HepG2 (cell line): ENCODE measurements at regions not wholly inside any gene's neighbourhood (a gene's known extent, or its start where the extent isn't known, plus 50 kb on each side); places are given as distances from the start of the nearest gene placed in this dataset.

Experiments
- ATAC-seq: fragments of 200-7000 bp; cut with Tn5 transposase; 3 replicates; pipeline ENCODE4 v1.9.1; 2020; ENCODE audit warnings: mild to moderate bottlenecking, moderate library complexity
- BruUV-seq: library from RNA; stranded (reverse); fragments of 400-500 nt; replicated peaks from 2 replicates; lab custom pipeline; 2021; lab: Mats Ljungman, UMichigan
- CTCF ChIA-PET: fragments of 300-600 bp; formaldehyde crosslinking; extraction: SDS; loops from one replicate; lab custom pipeline; 2021; ENCODE audit warnings: low total read pairs, inconsistent platforms, low intra/inter-chr PET ratio; lab: Yijun Ruan, JAX
- POLR2A ChIA-PET: fragments of 350-600 bp; sonication (Branson Sonifier 250); formaldehyde crosslinking; loops from one replicate; lab custom pipeline; 2020; ENCODE audit warnings: antibody characterized with exemption, inconsistent platforms; lab: Yijun Ruan, JAX
- DNase-seq: peaks from one replicate; pipeline ENCODE4 v3.0.0-alpha.2; 2015; ENCODE audit warnings: low spot score
- FAIRE-seq: peaks from 3 replicates; lab custom pipeline; 2011; peaks lifted over from hg19 to GRCh38; lab: Jason Lieb, UNC
- H2AFZ ChIP-seq: one replicate; pipeline ENCODE4 v1.6.1; 2011; ENCODE audit warnings: low read length, inconsistent platforms
- H3K27ac ChIP-seq: fragments of 300-600 bp; 3 replicates; pipeline ENCODE4 v1.8.0; 2011; ENCODE audit warnings: mixed run types, mild to moderate bottlenecking, mixed read lengths, low read length, inconsistent platforms; ENCODE audit not compliant: insufficient read depth; ENCODE audit errors: extremely low read length
- H3K27me3 ChIP-seq, 2 experiments: fragments of 200-600 bp in 1 of 2; 2 replicates in 1 of 2; 3 replicates in 1 of 2; pipeline versions ENCODE4 v1.6.0 to v1.8.0; 2011; ENCODE audit warnings: low read length in 2 of 2, mild to moderate bottlenecking in 2 of 2, moderate library complexity in 2 of 2, inconsistent platforms in 1 of 2; ENCODE audit not compliant: insufficient read depth in 2 of 2, control insufficient read depth in 1 of 2
- H3K36me3 ChIP-seq, 2 experiments: fragments of 200-600 bp in 1 of 2; replicated peaks in 1 of 2; 2 replicates in 1 of 2; 3 replicates in 1 of 2; pipeline versions ENCODE4 v1.5.1 to v1.8.0; 2011; ENCODE audit warnings: low read length in 2 of 2, inconsistent platforms in 1 of 2; ENCODE audit not compliant: insufficient read depth in 2 of 2, control insufficient read depth in 1 of 2
- H3K4me1 ChIP-seq: 2 replicates; pipeline ENCODE4 v1.5.1; 2012; ENCODE audit warnings: low read length, inconsistent platforms; ENCODE audit not compliant: insufficient read depth
- H3K4me2 ChIP-seq: 2 replicates; pipeline ENCODE4 v1.6.0; 2011; ENCODE audit warnings: low read depth, low read length, inconsistent platforms
- H3K4me3 ChIP-seq, 3 experiments: fragments of 200-600 bp in 1 of 3; sonication (generic), shearing (Covaris generic) in 1 of 3; replicated peaks in 1 of 3; 2 replicates each; pipeline ENCODE4 v1.5.1; 2011 to 2016; ENCODE audit warnings: low read length in 3 of 3, inconsistent platforms in 2 of 3, low read depth in 2 of 3, mild to moderate bottlenecking in 2 of 3, control low read depth in 1 of 3, mixed read lengths in 1 of 3; ENCODE audit not compliant: insufficient read depth in 1 of 3
- H3K79me2 ChIP-seq: one replicate; pipeline ENCODE4 v1.6.1; 2011; ENCODE audit warnings: low read length, inconsistent platforms; ENCODE audit not compliant: insufficient read depth
- H3K9ac ChIP-seq: 2 replicates; pipeline ENCODE4 v1.6.0; 2011; ENCODE audit warnings: mild to moderate bottlenecking, low read depth, low read length, inconsistent platforms; ENCODE audit not compliant: insufficient read depth
- H3K9me3 ChIP-seq: 2 replicates; pipeline ENCODE4 v1.5.1; 2012; ENCODE audit warnings: mild to moderate bottlenecking, low read length
- H4K20me1 ChIP-seq: 2 replicates; pipeline ENCODE4 v1.6.0; 2011; ENCODE audit warnings: inconsistent platforms, mild to moderate bottlenecking, low read length, moderate library complexity; ENCODE audit not compliant: insufficient read depth
- HOXA5 ChIP-seq: sonication (generic); formaldehyde crosslinking; IDR thresholded peaks from 2 replicates; pipeline ENCODE4 v1.4.0; 2020; ENCODE audit warnings: missing genetic modification reagents
- ISL2 ChIP-seq: sonication (generic); formaldehyde crosslinking; IDR thresholded peaks from 2 replicates; pipeline ENCODE4 v1.5.0; 2020; ENCODE audit warnings: missing genetic modification reagents
- SMAD1 ChIP-seq: sonication (generic); formaldehyde crosslinking; IDR thresholded peaks from 2 replicates; pipeline ENCODE4 v1.4.0; 2020; ENCODE audit warnings: missing genetic modification reagents, low read depth, mild to moderate bottlenecking, borderline replicate concordance
- ZFP82 ChIP-seq: sonication (generic); formaldehyde crosslinking; IDR thresholded peaks from 2 replicates; pipeline ENCODE4 v1.5.1; 2020; ENCODE audit warnings: mild to moderate bottlenecking, missing genetic modification reagents, borderline replicate concordance
- ZNF737 ChIP-seq: sonication (generic); formaldehyde crosslinking; IDR thresholded peaks from 2 replicates; pipeline ENCODE4 v1.5.0; 2020; ENCODE audit warnings: missing genetic modification reagents, mild to moderate bottlenecking, borderline replicate concordance
- WGBS: methylation state at CpG from one replicate; pipeline ENCODE4 v1.1.6; 2017; ENCODE audit warnings: low lambda C conversion rate; 5-methylcytosine and 5-hydroxymethylcytosine counted together
- in situ Hi-C: cut with HindIII; loops from 2 replicates; pipeline ENCODE4 v1.10.0; 2017; ENCODE audit warnings: low pct_unique_long_range_greater_than_20kb; ENCODE audit not compliant: extremely low pct_ligation_motif_present
- intact Hi-C: fragments of 100-400 bp; cut with micrococcal nuclease; formaldehyde crosslinking; loops from one replicate; pipeline ENCODE4 v1.10.0; 2022; ENCODE audit not compliant: unreplicated experiment
- TF ChIP-seq, protein P1 (sequence below): sonication (generic); formaldehyde crosslinking; conservative IDR thresholded peaks from 2 replicates; pipeline ENCODE4 v1.4.0; 2020; ENCODE audit warnings: missing genetic modification reagents
- TF ChIP-seq, protein P2 (sequence below): sonication (generic); formaldehyde crosslinking; IDR thresholded peaks from 2 replicates; pipeline ENCODE4 v1.5.0; 2020; ENCODE audit warnings: mild to moderate bottlenecking, missing genetic modification reagents
- TF ChIP-seq, protein P3 (sequence below): sonication (generic); formaldehyde crosslinking; IDR thresholded peaks from 2 replicates; pipeline ENCODE4 v1.4.0; 2020; ENCODE audit warnings: missing genetic modification reagents
- TF ChIP-seq, protein P4 (sequence below): sonication (generic); formaldehyde crosslinking; IDR thresholded peaks from 2 replicates; pipeline ENCODE4 v1.5.1; 2020; ENCODE audit warnings: missing genetic modification reagents, mild to moderate bottlenecking, borderline replicate concordance
- TF ChIP-seq, protein P5 (sequence below): sonication (generic); formaldehyde crosslinking; IDR thresholded peaks from 2 replicates; pipeline ENCODE4 v1.5.1; 2020; ENCODE audit warnings: missing genetic modification reagents, mild to moderate bottlenecking, borderline replicate concordance

DNA sequence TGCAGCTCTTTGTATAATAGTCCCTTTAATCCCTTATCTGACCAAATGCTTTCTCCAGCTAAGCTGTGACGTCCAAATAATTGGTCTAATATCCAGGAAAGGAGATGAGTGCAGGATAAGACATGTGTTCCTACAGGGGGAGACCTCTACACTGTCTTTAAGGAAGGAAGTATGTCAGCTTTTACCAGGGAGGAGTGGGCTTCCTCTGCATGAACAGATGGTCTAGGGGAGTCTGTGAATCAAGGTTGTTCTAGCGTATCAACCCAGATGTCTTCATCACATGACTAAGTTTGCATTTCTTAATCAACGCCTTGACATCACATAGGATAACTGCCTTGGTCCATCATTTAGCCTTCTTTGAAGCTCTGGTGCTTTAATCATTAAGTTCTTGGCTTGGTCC, 528.2 kb downstream of the MRPL39 start:
- Histone ChIP-seq H3K9me3 (peaks cover 98% of the 10 kb centered on the region), H3K36me3 (no peaks in the 10 kb centered on the region), H3K27me3 (no peaks in the 10 kb centered on the region), H4K20me1 (no peaks in the 10 kb centered on the region), H3K4me3 (no peak overlapping the region), H3K79me2 (no peaks in the 10 kb centered on the region), H3K27ac (no peak overlapping the region), H3K9ac (no peak overlapping the region), H3K4me1 (no peaks in the 10 kb centered on the region), H3K4me2 (no peak overlapping the region), H2AFZ (no peak overlapping the region)
- FAIRE-seq (no peak), DNase-seq (no peak), ATAC-seq (no peak)
- 26% methylated on average over 3 of the region's 3 CpGs for WGBS
- TF ChIP-seq ZNF737 (CRISPR knock-in tag) (no peak), HOXA5 (no peak)
- TF ChIP-seq, protein P1, sequence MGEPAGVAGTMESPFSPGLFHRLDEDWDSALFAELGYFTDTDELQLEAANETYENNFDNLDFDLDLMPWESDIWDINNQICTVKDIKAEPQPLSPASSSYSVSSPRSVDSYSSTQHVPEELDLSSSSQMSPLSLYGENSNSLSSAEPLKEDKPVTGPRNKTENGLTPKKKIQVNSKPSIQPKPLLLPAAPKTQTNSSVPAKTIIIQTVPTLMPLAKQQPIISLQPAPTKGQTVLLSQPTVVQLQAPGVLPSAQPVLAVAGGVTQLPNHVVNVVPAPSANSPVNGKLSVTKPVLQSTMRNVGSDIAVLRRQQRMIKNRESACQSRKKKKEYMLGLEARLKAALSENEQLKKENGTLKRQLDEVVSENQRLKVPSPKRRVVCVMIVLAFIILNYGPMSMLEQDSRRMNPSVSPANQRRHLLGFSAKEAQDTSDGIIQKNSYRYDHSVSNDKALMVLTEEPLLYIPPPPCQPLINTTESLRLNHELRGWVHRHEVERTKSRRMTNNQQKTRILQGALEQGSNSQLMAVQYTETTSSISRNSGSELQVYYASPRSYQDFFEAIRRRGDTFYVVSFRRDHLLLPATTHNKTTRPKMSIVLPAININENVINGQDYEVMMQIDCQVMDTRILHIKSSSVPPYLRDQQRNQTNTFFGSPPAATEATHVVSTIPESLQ (CRISPR knock-in tag): no peak
- ChIA-PET CTCF (no interaction called here), POLR2A (no interaction called here)
- BruUV-seq: no TSS peak
- in situ Hi-C loops (no loop called here), intact Hi-C loops (no loop called here)

DNA sequence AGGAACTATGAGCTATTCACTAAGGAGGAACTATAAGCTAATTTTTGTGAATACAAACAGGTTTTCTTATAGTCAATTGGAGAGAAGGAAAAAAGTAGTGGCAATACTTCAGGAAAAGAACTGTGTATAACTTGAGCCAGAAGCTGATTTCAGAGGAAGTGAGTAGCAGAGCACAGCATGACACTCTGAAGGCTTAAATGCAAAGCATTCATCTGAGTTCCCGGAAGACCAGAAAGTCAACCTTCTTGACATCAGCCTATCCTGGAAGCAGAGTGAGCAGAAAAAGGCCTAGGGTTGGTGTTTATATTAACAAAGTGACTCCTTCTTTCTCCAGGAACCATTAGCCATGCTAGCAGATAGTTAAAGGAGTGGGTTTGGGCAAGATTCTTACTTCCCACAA, 545.2 kb downstream of the MRPL39 start:
- Histone ChIP-seq H3K36me3 (no peaks in the 10 kb centered on the region), H3K79me2 (no peaks in the 10 kb centered on the region), H3K9ac (no peak overlapping the region), H3K27me3 (no peaks in the 10 kb centered on the region), H3K4me1 (no peaks in the 10 kb centered on the region), H3K27ac (no peak overlapping the region), H3K4me2 (no peak overlapping the region), H2AFZ (no peak overlapping the region), H3K4me3 (no peak overlapping the region), H3K9me3 (peaks cover 85% of the 10 kb centered on the region), H4K20me1 (no peaks in the 10 kb centered on the region)
- 0% methylated on average over 1 of the region's 1 CpG for WGBS
- FAIRE-seq (no peak), DNase-seq (no peak), ATAC-seq (no peak)
- BruUV-seq: no TSS peak
- intact Hi-C loops: no loop called here
- TF ChIP-seq, protein P2, sequence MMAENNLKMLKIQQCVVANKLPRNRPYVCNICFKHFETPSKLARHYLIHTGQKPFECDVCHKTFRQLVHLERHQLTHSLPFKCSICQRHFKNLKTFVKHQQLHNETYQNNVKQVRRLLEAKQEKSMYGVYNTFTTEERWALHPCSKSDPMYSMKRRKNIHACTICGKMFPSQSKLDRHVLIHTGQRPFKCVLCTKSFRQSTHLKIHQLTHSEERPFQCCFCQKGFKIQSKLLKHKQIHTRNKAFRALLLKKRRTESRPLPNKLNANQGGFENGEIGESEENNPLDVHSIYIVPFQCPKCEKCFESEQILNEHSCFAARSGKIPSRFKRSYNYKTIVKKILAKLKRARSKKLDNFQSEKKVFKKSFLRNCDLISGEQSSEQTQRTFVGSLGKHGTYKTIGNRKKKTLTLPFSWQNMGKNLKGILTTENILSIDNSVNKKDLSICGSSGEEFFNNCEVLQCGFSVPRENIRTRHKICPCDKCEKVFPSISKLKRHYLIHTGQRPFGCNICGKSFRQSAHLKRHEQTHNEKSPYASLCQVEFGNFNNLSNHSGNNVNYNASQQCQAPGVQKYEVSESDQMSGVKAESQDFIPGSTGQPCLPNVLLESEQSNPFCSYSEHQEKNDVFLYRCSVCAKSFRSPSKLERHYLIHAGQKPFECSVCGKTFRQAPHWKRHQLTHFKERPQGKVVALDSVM (CRISPR knock-in tag): no peak
- no peak for TF ChIP-seq SMAD1 (CRISPR knock-in tag)
- TF ChIP-seq, protein P3, sequence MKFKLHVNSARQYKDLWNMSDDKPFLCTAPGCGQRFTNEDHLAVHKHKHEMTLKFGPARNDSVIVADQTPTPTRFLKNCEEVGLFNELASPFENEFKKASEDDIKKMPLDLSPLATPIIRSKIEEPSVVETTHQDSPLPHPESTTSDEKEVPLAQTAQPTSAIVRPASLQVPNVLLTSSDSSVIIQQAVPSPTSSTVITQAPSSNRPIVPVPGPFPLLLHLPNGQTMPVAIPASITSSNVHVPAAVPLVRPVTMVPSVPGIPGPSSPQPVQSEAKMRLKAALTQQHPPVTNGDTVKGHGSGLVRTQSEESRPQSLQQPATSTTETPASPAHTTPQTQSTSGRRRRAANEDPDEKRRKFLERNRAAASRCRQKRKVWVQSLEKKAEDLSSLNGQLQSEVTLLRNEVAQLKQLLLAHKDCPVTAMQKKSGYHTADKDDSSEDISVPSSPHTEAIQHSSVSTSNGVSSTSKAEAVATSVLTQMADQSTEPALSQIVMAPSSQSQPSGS: no peak
- TF ChIP-seq, protein P4, sequence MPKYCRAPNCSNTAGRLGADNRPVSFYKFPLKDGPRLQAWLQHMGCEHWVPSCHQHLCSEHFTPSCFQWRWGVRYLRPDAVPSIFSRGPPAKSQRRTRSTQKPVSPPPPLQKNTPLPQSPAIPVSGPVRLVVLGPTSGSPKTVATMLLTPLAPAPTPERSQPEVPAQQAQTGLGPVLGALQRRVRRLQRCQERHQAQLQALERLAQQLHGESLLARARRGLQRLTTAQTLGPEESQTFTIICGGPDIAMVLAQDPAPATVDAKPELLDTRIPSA (CRISPR knock-in tag): no peak
- no peak for TF ChIP-seq ZFP82 (CRISPR knock-in tag)
- TF ChIP-seq ISL2 (CRISPR knock-in tag): no peak
- TF ChIP-seq, protein P5, sequence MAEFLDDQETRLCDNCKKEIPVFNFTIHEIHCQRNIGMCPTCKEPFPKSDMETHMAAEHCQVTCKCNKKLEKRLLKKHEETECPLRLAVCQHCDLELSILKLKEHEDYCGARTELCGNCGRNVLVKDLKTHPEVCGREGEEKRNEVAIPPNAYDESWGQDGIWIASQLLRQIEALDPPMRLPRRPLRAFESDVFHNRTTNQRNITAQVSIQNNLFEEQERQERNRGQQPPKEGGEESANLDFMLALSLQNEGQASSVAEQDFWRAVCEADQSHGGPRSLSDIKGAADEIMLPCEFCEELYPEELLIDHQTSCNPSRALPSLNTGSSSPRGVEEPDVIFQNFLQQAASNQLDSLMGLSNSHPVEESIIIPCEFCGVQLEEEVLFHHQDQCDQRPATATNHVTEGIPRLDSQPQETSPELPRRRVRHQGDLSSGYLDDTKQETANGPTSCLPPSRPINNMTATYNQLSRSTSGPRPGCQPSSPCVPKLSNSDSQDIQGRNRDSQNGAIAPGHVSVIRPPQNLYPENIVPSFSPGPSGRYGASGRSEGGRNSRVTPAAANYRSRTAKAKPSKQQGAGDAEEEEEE: no peak
- POLR2A ChIA-PET: no interaction called here
- CTCF ChIA-PET: no interaction called here
- in situ Hi-C loops: no loop called here
